Right ventricle myocardium superior (tissue), 1 donor: ENCODE measurements at regions not wholly inside any gene's neighbourhood (a gene's known extent, or its start where the extent isn't known, plus 50 kb on each side); places are given as distances from the start of the nearest gene placed in this dataset.

Source experiments
- ATAC-seq: fragments of 200-7000 bp; cut with Tn5 transposase; one replicate; pipeline ENCODE4 v1.9.1; 2020; ENCODE audit warnings: mild to moderate bottlenecking; ENCODE audit not compliant: poor library complexity
- DNase-seq: peaks from one replicate; pipeline ENCODE4 v3.0.0-alpha.2; 2020
- intact Hi-C: fragments of 100-400 bp; cut with DNase I; formaldehyde crosslinking; loops from one replicate; pipeline ENCODE4 v1.11.2; 2022
- donor health status: DM: no; HTN: yes; CAD: no; lungs with severe emphysema.

- intact Hi-C loops, result no loop called here
- DNase-seq, result no peak
- ATAC-seq, result peak; percentile 61
Measured at GRCh38 chr1:229942501-229942900, 124.5 kb upstream of the GALNT2 start.

DNA sequence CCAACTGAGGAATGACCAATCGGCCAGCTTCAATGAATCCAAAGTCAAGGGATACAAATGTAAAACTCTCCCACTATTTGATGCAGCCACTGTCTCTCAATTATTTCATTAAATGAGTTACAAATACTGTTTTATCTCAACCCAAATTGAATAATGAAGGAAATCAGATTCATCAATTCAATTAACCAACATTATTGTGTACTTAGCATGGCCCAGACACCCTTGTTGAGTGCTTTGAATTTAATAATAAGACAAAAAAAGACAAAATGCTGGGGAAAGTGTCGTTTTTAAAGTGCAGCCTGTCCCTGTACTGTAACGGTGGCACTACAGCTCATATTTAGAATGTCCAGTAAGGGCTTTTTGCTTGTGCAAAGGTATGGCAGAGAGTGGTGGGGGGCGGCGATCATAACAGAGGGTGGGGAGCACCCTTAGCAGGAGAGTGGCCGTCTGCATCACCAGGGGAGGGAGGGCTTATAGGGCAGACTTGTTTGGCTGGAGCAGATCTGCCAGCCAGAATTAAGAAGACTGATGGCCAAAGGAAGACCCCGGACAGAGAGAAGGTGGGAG lies 123.8 kb upstream of the GALNT2 start:
- DNase-seq, result no peak
- intact Hi-C loops, result no loop called here
- ATAC-seq, result no peak

DNA sequence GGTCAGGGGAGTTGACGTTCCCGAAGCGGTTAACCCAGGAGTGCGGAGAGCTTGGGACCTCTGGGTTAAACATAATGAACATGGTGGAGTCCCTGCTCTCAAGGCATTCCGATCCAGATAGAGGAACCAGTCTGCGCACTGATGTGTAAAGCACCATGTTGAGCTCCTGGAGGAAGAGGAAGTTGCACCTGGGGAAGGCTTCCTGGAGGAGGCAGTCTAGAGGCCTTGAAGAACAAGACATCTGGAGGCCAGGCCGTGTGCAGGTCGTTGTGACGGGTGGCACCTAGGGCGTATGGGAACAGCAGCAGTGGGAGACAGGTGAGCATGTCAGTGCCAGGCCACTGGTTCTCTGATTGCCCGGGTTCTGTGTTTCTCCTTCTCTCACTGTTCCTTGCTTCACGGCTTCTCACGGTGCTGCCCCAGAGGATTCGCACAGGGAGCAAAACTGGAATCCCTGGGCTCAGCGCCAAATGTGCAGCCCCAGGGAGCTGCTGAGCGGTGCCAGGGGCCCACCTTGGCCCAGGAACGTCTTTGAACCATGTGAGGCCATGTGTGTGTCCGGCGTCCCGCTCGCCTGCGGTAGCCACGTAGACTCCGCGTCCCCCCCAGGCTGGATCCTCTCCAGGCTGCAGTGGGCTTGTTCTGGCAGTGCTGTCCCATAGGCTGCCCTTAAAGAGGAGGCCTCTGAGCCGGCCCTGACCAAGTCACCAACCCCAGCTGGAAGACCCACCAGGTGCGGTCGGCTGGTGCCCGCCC lies 122.9 kb upstream of the GALNT2 start:
- ATAC-seq (no peak), DNase-seq (no peak)
- intact Hi-C loops, result no loop called here

GRCh38 chr1:229945795-229946194 lies 121.2 kb upstream of the GALNT2 start:
- ATAC-seq (no peak), DNase-seq (no peak)
- intact Hi-C loops, result no loop called here

GRCh38 chr1:229947968-229948367 lies 119.1 kb upstream of the GALNT2 start:
- DNase-seq, result no peak
- intact Hi-C loops, result no loop called here
- ATAC-seq, result no peak

- intact Hi-C loops, result no loop called here
- no peak for DNase-seq
- no peak for ATAC-seq
Measured at GRCh38 chr1:229948438-229948837, 118.6 kb upstream of the GALNT2 start.

DNA sequence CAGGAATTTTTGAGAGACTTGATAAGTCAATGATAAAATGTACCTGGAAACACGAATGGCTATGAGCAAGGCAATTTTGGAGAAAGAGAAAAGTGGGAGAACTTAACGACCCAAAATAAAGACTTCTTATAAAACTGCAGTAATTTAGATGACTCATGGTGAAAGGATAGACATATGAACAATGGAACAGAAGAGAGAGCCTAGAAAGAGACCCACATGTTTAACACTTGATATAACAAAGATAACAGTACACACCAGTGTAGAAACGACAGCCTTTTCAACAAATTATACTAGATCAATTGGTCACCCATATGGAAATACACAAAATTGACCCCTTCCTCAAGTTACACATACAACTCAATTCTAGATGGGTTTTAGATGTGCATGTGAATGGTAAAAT lies 117.5 kb upstream of the GALNT2 start:
- DNase-seq (no peak), ATAC-seq (no peak)
- intact Hi-C loops, result no loop called here

DNA sequence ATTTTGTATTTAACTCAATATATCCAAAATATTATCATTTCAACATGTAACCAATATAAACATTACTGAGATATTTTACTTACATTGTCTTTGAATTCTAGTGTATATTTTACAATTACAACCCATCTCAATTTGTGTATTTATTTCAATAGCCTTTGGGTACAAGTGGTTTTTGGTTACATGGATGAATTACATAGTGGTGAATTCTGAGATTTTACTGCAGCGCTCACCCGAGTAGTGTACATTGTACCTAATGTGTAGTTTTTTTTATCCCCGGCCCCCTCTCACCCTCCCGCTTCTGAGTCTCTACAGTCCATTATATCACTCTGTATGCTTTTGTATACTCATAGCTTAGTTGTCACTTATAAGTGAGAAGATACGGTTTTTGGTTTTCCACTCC lies 117.0 kb upstream of the GALNT2 start:
- ATAC-seq (no peak), DNase-seq (no peak)
- intact Hi-C loops, result no loop called here

- DNase-seq, result no peak
- no peak for ATAC-seq
- intact Hi-C loops, result no loop called here
Measured at GRCh38 chr1:229950908-229951307, 116.1 kb upstream of the GALNT2 start.

- intact Hi-C loops, result no loop called here
- ATAC-seq (no peak), DNase-seq (no peak)
Measured at GRCh38 chr1:229951856-229952534, 115.0 kb upstream of the GALNT2 start.

- intact Hi-C loops, result no loop called here
- ATAC-seq (no peak), DNase-seq (no peak)
Measured at GRCh38 chr1:229952670-229953520, 114.1 kb upstream of the GALNT2 start.

- intact Hi-C loops, result no loop called here
- DNase-seq (no peak), ATAC-seq (no peak)
Measured at GRCh38 chr1:229953736-229954326, 113.2 kb upstream of the GALNT2 start.

GRCh38 chr1:229964281-229964680 lies 102.8 kb upstream of the GALNT2 start:
- intact Hi-C loops, result no loop called here
- ATAC-seq, result no peak
- no peak for DNase-seq

- DNase-seq (no peak), ATAC-seq (no peak)
- intact Hi-C loops, result no loop called here
Measured at GRCh38 chr1:229970714-229971113, 96.3 kb upstream of the GALNT2 start.

DNA sequence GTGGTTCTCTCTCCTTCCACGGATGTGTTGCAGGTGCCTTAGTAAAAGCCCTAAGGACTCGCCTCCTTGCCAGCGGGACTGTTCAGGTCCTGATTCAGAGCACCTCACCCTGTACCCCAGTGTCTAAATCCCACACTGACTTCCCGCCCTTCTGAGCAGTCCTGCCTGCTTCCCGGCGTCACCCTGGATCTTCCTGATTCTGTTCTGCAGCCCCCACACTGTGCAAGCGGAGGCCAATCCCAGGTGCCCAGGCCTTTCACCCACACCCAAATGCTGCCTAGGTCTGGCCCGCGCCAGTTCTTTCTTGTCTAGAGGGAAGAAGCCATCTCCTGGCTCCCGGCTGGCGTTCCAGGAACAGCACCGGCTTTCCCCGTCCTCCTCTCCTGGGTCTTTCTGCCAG lies 95.9 kb upstream of the GALNT2 start:
- DNase-seq (no peak), ATAC-seq (no peak)
- intact Hi-C loops, result no loop called here

DNA sequence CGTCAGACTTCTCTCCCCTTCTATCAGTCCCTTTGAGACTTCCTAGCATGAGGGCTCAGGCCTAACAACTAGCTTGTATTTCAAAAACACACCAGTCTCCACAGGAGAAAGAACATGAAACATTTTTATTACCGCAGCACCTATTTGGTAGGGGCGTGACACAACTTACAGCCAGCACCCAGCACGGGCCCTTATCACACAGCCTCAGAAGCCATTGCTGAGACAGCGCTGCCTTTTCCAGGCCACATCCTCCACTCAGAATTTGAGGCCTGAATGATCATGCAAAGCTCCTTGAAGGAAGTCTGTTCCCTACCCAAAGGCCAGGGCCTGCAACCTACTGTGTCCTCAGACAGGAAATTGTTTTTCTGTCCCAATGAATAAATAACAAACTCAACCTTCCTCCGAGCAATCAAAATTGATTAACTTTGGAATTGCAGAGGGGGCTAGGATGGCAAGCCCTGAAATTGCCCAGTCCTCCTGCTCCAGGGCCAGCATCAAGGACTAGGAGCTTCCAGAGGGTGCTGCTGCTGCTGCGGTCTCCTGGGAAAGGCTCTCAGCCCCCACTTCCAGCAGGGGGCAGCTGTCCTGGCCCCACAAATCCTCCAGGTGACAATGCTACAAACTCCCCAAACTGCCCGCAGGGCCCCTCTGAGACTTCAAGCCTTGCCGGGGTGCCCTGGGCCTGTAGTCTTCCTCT lies 94.3 kb upstream of the GALNT2 start:
- intact Hi-C loops, result no loop called here
- DNase-seq, result no peak
- ATAC-seq, result no peak

GRCh38 chr1:229973297-229973612 lies 93.8 kb upstream of the GALNT2 start:
- intact Hi-C loops, result no loop called here
- ATAC-seq, result no peak
- no peak for DNase-seq

- ATAC-seq (no peak), DNase-seq (no peak)
- intact Hi-C loops, result no loop called here
Measured at GRCh38 chr1:229975047-229975446, 92.0 kb upstream of the GALNT2 start.

DNA sequence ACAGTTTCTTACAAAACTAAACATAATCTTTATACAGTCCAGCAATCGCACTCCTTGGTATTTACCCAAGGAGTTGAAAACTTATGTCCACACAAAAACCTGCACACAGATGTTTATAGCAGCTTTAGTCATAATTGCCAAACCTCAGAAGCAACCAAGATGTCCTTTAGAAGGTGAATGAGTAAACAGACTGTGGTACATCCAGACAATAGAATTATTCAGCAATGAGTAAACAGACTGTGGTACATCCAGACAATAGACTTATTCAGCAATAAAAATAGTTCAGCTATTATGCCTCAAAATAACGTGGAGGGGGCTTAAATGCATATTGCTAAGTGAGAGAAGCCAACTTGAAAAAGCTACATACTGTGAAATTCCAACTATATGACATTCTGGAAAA lies 87.0 kb upstream of the GALNT2 start:
- intact Hi-C loops, result no loop called here
- ATAC-seq (no peak), DNase-seq (no peak)
